DMS153 treated with DMSO at 0.1 percent for 48 hours (cell line): ENCODE measurements at regions not wholly inside any gene's neighbourhood (a gene's known extent, or its start where the extent isn't known, plus 50 kb on each side); places are given as distances from the start of the nearest gene placed in this dataset.

Experiments
- DNase-seq: peaks from one replicate; lab custom pipeline; 2025; ENCODE audit not compliant: unreplicated experiment; lab: John Stamatoyannopoulos, UW

GRCh38 chr15:77739591-77740378 lies 107.1 kb upstream of the LINGO1 start:
- DNase-seq: no peak

GRCh38 chr15:77738441-77739302 lies 106.0 kb upstream of the LINGO1 start:
- peak; percentile 3 for DNase-seq

DNA sequence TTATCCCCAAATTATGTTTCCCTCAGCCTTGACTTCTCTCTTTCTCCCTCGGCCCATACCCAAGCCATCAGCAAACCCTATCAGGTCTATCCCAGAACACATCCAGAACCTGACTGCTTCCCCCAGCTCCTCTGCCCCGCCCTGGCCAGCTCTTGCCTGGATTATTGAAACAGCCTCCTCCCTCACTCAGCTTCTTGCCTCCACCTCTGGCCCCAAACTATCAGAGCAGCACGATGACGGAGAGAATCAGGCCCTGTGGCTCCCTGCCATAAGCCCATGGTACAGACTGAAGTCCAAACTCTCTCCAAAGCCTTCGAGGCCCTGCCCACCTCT lies 105.3 kb upstream of the LINGO1 start:
- no peak for DNase-seq

GRCh38 chr15:77737238-77738037 lies 104.7 kb upstream of the LINGO1 start:
- no peak for DNase-seq

GRCh38 chr15:77734306-77734705 lies 101.6 kb upstream of the LINGO1 start:
- no peak for DNase-seq

- DNase-seq: no peak
Measured at GRCh38 chr15:77733579-77734300, 101.0 kb upstream of the LINGO1 start.

DNA sequence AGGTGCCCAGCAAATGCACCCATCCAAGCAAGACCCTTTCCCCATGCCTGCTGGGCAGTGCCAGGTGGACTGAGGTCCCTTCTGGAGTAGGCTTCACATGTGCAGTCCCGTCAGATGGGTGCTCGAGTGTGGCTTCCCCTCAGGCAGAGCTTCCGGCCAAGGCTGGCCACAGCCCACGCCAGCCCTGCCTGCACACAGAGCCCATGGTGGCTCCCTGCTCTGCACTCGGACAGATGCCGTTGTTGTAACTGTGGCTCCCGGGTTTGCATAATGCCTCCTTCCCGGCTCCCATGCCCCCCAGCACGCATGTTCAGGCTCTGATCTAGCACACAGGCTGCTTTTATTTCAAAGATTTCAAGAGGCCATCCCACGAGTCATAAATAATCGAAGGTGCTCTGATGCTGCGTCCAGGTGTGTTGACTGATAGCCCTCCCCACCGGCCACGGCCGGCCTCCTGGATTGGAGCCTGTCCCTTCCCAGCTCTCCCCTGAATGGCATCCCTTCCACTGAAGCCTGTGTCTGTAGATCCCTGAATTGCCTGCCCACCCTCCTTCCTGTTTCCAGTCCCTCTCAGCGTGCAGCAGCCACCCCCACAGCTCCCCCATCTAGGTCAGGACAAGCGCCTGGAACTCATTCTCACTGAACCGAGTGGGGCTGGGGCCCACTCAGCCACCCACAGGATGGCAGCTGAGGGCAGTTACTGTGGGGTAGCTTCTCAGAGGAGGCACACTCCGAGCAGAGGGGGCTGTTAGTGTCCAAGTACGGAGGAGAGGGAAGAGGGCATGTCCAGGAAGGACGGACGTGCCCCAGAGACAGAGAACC lies 100.0 kb upstream of the LINGO1 start:
- no peak for DNase-seq

DNA sequence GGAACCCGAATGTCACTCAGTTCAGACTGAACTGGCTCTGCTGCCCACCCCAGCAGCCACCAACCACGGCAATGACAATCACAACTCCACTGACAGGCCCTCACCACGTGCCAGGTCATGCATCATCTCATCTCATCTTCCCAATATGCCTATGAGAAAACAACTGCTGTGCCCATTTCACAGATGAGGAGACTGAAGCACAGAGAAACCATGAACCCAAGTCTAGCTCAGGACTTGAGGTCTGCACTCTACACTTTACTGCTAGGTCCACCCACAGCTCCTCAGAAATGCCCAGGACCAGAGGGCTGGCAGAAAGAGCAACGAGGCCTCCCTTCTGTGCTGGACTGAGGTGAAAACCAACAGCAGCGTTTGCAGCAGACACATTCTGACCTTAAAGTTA lies 99.2 kb upstream of the LINGO1 start:
- no peak for DNase-seq

- DNase-seq: no peak
Measured at GRCh38 chr15:77731067-77731466, 98.4 kb upstream of the LINGO1 start.

- DNase-seq: no peak
Measured at GRCh38 chr15:77727635-77728304, 95.1 kb upstream of the LINGO1 start.

GRCh38 chr15:77724715-77725114 lies 92.0 kb upstream of the LINGO1 start:
- DNase-seq: no peak

DNA sequence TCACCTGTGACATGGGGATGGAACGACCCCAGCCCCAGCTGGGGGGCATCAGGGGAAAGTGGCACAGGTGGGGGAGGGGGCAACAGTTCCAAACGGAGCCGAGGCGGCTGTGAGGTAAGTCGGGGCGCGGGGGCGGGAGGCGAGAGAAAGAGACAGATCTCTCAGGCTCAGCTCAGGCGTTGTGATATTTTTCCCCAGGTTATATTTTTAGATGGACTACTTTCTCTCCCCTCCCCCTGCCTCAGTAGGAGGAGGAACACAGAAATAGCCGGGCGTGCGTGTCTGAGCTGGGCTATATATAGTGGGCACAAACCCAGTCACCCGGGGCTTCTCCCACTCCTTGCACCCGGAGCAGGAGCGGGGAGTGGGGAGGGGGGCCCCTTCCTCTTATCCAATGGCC lies 91.0 kb upstream of the LINGO1 start:
- DNase-seq: no peak

DNA sequence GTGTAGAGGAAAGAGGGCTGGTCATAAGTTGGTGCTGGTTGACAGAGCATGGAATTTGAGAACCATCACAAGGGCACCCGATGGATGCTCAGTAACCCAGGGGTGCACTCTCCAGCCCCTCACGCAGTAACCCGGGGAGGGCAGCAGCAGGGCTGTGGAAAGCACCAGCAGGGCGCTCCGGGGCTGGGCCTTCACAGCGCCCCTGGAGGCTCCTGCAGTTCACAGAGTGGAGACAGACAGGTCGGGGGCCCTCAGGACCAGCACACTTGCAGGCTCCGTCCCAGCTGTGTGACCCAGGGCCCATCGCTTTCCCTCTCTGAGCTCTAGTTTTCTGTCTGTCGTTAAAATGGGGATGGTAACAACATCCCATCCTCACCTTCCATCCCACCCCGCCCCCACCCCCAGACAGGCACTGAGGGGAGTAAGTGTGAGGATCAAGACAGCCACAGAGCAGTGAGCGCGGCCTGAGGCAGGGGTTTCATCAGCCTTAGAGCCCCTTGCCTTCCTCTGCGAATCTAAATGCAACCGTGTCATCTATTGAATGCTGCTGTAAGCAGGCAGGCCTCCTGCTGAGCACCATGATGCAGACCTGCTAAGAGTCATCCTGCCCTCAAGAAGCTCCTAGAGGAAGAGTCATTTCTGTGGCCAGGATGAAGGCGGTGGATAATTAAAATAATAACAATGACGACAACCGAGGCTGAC lies 90.2 kb upstream of the LINGO1 start:
- DNase-seq: no peak

DNA sequence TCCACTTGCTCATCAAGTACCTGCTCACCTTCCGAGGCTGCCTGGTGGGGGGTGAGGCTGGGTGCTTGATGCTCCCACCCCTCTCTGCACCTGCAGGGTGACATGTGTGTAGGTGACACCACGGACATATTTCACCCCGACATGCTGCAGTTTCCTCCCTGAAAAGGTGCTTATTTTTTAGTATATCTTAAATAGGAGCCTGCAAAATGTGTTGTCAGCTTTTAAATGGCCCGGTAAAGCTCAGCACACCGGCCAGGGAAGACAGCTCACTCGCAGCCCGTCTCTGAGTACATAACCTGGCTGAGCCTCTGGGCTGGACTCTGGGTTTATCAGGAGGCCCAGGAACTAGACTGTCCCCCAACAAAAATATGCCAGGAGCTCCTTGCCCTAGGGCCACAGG lies 89.3 kb upstream of the LINGO1 start:
- no peak for DNase-seq

GRCh38 chr15:77720655-77721054 lies 87.9 kb upstream of the LINGO1 start:
- no peak for DNase-seq

DNA sequence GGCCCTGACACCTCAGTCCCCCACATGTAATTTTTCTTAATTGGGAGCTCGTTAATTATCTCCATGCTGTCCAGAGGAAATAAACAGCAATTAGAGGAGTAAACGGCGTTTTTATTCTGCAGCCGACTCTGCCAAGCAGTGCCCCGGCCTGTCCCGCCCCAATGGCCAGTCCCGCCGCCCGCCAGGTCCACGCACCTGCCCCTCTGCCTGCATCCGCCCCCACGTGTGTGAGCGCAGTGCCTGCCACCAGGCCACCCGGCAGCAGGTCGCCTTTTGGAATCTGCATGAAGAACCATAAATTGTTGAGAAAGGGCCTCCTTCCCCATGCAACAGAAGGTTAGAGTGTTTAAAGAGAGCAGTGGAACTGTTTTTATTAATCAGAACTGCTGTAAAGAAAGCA lies 87.5 kb upstream of the LINGO1 start:
- DNase-seq: no peak

GRCh38 chr15:77719450-77719849 lies 86.7 kb upstream of the LINGO1 start:
- DNase-seq: no peak

GRCh38 chr15:77717333-77717990 lies 84.8 kb upstream of the LINGO1 start:
- DNase-seq: no peak
